Endodermal cell (in vitro differentiated cells): ENCODE measurements at regions not wholly inside any gene's neighbourhood (a gene's known extent, or its start where the extent isn't known, plus 50 kb on each side); places are given as distances from the start of the nearest gene placed in this dataset.

Experiments
- DNase-seq: peaks from one replicate; pipeline ENCODE4 v3.0.0-alpha.2; 2017
- H3K27ac ChIP-seq: 2 replicates; pipeline ENCODE4 v1.5.1; 2013; ENCODE audit warnings: mild to moderate bottlenecking, low read depth, low read length, moderate library complexity
- H3K27me3 ChIP-seq: 2 replicates; pipeline ENCODE4 v1.6.1; 2013; ENCODE audit warnings: mild to moderate bottlenecking, low read length, moderate library complexity; ENCODE audit not compliant: insufficient read depth, control insufficient read depth, poor library complexity, severe bottlenecking
- H3K36me3 ChIP-seq: 2 replicates; pipeline ENCODE4 v1.7.0; 2013; ENCODE audit warnings: mild to moderate bottlenecking, low read length, moderate library complexity; ENCODE audit not compliant: control insufficient read depth, insufficient read depth
- H3K4me1 ChIP-seq: one replicate; pipeline ENCODE4 v1.7.0; 2013; ENCODE audit warnings: low read length; ENCODE audit not compliant: control insufficient read depth, insufficient read depth
- H3K4me3 ChIP-seq: 2 replicates; pipeline ENCODE4 v1.5.1; 2013; ENCODE audit warnings: mild to moderate bottlenecking, low read length, moderate library complexity
- H3K9ac ChIP-seq: 2 replicates; pipeline ENCODE4 v1.6.1; 2013; ENCODE audit warnings: mild to moderate bottlenecking, low read length, moderate library complexity; ENCODE audit not compliant: poor library complexity, severe bottlenecking; ENCODE audit errors: extremely low read depth
- H3K9me3 ChIP-seq: 2 replicates; pipeline ENCODE4 v1.6.1; 2013; ENCODE audit warnings: mild to moderate bottlenecking, low read length, moderate library complexity; ENCODE audit not compliant: control insufficient read depth
- H3K27ac Mint-ChIP-seq: 2 replicates; pipeline ENCODE4 v1.8.0; 2020; ENCODE audit warnings: mixed read lengths
- H3K27me3 Mint-ChIP-seq: 2 replicates; pipeline ENCODE4 v1.8.0; 2021; ENCODE audit warnings: mild to moderate bottlenecking, mixed read lengths; ENCODE audit not compliant: insufficient read depth
- H3K36me3 Mint-ChIP-seq: 2 replicates; pipeline ENCODE4 v1.8.0; 2020; ENCODE audit warnings: low read depth, mixed read lengths
- H3K4me1 Mint-ChIP-seq: 2 replicates; pipeline ENCODE4 v1.8.0; 2020; ENCODE audit warnings: mixed read lengths
- H3K4me3 Mint-ChIP-seq: 2 replicates; pipeline ENCODE4 v1.8.0; 2020; ENCODE audit warnings: mild to moderate bottlenecking, moderate library complexity, mixed read lengths
- H3K9me3 Mint-ChIP-seq: 2 replicates; pipeline ENCODE4 v1.8.0; 2020; ENCODE audit warnings: mild to moderate bottlenecking, mixed read lengths
- CTCF ChIP-seq: fragments of 200-600 bp; sonication (generic); conservative IDR thresholded peaks from 2 replicates; pipeline ENCODE4 v1.5.0; 2021; ENCODE audit warnings: antibody characterized with exemption, mild to moderate bottlenecking
- WGBS, 2 experiments: methylation state at CpG; one replicate each; pipeline versions ENCODE4 v1.1.5 to v1.1.7; 2013; ENCODE audit warnings: missing lambda C conversion rate in 2 of 2, mixed read lengths in 1 of 2; ENCODE audit not compliant: insufficient coverage in 1 of 2, insufficient read length in 1 of 2; 5-methylcytosine and 5-hydroxymethylcytosine counted together

GRCh38 chr2:150374492-150374891 lies 113.0 kb downstream of the RND3 start:
- no peaks in the 10 kb centered on the region for H3K36me3 ChIP-seq
- H3K4me3 Mint-ChIP-seq = no peak overlapping the region
- H3K4me3 ChIP-seq = no peak overlapping the region
- TF ChIP-seq CTCF = no peak
- H3K27me3 Mint-ChIP-seq = peaks cover 21% of the 10 kb centered on the region
- peaks cover 5% of the 10 kb centered on the region for H3K9me3 Mint-ChIP-seq
- peak overlapping the region; percentile 4 for H3K27ac ChIP-seq
- no peak overlapping the region for H3K27ac Mint-ChIP-seq
- H3K4me1 Mint-ChIP-seq = peaks cover 12% of the 10 kb centered on the region
- H3K4me1 ChIP-seq = peaks cover 8% of the 10 kb centered on the region
- peaks cover 8% of the 10 kb centered on the region for H3K27me3 ChIP-seq
- DNase-seq = no peak
- H3K36me3 Mint-ChIP-seq = no peaks in the 10 kb centered on the region
- H3K9me3 ChIP-seq = peaks cover 10% of the 10 kb centered on the region
- 79% methylated on average over 1 of the region's 1 CpG; no CpG with 5 or more reads in 1 of the 2 experiments for WGBS, 2 experiments
- H3K9ac ChIP-seq = no peak overlapping the region

DNA sequence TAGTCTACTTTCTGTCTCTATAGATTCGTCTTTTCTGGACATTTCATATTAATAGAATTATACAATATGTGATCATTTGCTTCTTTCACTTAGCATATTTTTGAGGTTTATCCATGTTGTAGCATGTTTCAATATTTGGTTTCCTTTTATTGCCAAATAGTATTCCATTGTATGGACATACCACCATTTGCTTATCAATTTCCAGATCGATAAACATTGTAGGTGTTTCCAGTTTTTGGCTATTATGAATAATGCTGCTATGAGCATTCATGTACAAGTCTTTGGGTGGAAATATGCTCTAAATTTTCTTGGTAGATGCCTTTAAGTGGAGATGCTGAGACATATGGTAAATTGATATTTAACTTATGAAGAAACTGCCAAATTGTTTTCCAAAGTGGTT lies 114.1 kb downstream of the RND3 start:
- Histone ChIP-seq H3K27ac (no peak overlapping the region), H3K27me3 (peaks cover 8% of the 10 kb centered on the region), H3K9me3 (peaks cover 10% of the 10 kb centered on the region), H3K9ac (no peak overlapping the region), H3K4me3 (no peak overlapping the region), H3K36me3 (no peaks in the 10 kb centered on the region), H3K4me1 (peaks cover 8% of the 10 kb centered on the region)
- no peak for TF ChIP-seq CTCF
- Mint-ChIP-seq H3K9me3 (peaks cover 5% of the 10 kb centered on the region), H3K27ac (no peak overlapping the region), H3K4me3 (no peak overlapping the region), H3K4me1 (peaks cover 12% of the 10 kb centered on the region), H3K36me3 (no peaks in the 10 kb centered on the region), H3K27me3 (peaks cover 28% of the 10 kb centered on the region)
- no peak for DNase-seq
- 100% methylated on average over 2 of the region's 2 CpGs; no CpG with 5 or more reads in 1 of the 2 experiments for WGBS, 2 experiments

GRCh38 chr2:150371044-150371818 lies 116.2 kb downstream of the RND3 start:
- no peaks in the 10 kb centered on the region for H3K36me3 Mint-ChIP-seq
- H3K4me1 Mint-ChIP-seq = peaks cover 12% of the 10 kb centered on the region
- TF ChIP-seq CTCF = no peak
- no peak overlapping the region for H3K27ac Mint-ChIP-seq
- no peak for DNase-seq
- H3K4me3 ChIP-seq = peak overlapping the region; percentile 36
- peaks cover 8% of the 10 kb centered on the region for H3K4me1 ChIP-seq
- H3K9me3 ChIP-seq = peaks cover 10% of the 10 kb centered on the region
- peaks cover 8% of the 10 kb centered on the region for H3K27me3 ChIP-seq
- no peak overlapping the region for H3K9ac ChIP-seq
- H3K27ac ChIP-seq = no peak overlapping the region
- WGBS, 2 experiments = 55 to 100% methylated on average over 1 to 3 of the region's 3 CpGs
- peaks cover 28% of the 10 kb centered on the region for H3K27me3 Mint-ChIP-seq
- H3K36me3 ChIP-seq = no peaks in the 10 kb centered on the region
- H3K4me3 Mint-ChIP-seq = no peak overlapping the region
- H3K9me3 Mint-ChIP-seq = peaks cover 5% of the 10 kb centered on the region
